ENCODE measurements at regions not wholly inside any gene's neighbourhood (a gene's known extent, or its start where the extent isn't known, plus 50 kb on each side); places are given as distances from the start of the nearest gene placed in this dataset.

DNA sequence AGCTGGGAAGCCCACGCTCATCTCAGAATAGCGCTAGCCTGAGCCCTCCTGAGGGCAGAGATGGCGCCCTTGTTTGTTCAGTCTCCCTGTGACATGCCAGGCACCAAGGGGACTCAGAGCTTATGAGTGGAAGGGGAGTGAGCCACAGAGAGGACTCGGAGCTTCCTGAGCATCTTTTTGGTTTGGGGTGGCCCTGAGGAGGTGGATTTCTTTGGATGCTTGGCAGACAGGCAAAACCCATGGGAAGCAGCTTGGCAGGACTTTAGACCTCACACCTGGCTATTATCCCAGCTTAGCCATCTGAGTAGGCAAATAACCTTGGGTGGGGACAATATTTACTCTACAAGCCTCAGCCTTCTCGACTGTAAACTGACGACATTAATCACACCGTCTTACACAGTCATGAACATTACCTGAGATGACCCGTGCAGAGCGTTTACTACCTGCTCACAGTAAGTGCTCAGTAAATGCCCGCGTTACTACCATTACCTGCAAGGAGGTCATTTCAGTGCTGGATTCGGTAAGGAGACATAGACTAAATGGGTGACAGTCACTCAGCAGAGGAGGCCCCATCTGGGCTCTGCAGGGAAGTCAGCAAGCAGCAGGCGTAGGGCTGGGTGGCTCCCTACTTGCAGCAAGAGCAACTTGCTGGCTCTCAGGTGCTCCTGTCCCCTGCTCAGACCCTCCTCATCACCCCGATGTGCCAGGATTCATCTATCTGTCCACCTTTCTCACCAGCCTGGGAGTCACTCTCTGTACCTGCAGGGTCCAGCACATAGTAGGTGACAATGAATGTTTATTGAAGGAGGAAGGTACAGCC, 54.9 kb downstream of the KLHDC7A start:
- ATAC-seq (peak; percentile 96 to 98 (median 96)), FAIRE-seq (peak; percentile 56), DNase-seq (peak in 5 of 6 donors; percentile 52 to 79 (median 74))
- H3K27ac ChIP-seq, result no peak overlapping the region
- no peaks in the 10 kb centered on the region for H3K36me3 ChIP-seq
- no peak overlapping the region for H3K4me3 ChIP-seq
- TF ChIP-seq, protein P1, sequence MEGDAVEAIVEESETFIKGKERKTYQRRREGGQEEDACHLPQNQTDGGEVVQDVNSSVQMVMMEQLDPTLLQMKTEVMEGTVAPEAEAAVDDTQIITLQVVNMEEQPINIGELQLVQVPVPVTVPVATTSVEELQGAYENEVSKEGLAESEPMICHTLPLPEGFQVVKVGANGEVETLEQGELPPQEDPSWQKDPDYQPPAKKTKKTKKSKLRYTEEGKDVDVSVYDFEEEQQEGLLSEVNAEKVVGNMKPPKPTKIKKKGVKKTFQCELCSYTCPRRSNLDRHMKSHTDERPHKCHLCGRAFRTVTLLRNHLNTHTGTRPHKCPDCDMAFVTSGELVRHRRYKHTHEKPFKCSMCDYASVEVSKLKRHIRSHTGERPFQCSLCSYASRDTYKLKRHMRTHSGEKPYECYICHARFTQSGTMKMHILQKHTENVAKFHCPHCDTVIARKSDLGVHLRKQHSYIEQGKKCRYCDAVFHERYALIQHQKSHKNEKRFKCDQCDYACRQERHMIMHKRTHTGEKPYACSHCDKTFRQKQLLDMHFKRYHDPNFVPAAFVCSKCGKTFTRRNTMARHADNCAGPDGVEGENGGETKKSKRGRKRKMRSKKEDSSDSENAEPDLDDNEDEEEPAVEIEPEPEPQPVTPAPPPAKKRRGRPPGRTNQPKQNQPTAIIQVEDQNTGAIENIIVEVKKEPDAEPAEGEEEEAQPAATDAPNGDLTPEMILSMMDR (IDR thresholded peaks at IDR 0.05), result no peak
- H3K27me3 ChIP-seq, result no peaks in the 10 kb centered on the region
- intact Hi-C loops (cut with DNase I), result no loop called here
- peaks cover 0 to 7% (median 5%) of the 10 kb centered on the region in 3 donors for H3K4me1 ChIP-seq
- no peaks in the 10 kb centered on the region for H3K9me3 ChIP-seq
- WGBS, 2 donors, result 25 to 30% methylated on average over 14 of the region's 14 CpGs

DNA sequence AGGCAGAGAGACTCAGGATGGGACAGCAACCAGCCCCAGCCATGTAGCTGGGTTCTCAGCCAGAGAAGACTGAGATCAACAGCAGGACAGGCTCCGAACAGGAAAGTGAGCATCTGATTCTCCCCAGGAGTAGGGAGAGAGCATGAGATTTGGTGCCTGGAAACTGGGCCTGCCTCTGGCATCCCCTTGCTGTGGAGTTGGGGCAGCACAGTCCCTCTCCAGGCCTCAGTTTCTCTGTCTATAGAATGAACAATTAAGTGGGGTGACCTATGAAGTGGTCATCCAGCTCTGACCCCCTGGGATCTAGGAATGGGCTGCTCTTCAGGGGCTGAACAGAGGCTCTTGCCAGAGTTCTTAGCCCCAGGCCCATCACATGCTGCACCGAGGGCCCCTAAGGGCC, 55.6 kb downstream of the KLHDC7A start:
- no peaks in the 10 kb centered on the region for H3K27me3 ChIP-seq
- H3K4me1 ChIP-seq, result peaks cover 0 to 7% (median 5%) of the 10 kb centered on the region in 3 donors
- TF ChIP-seq, protein P1 (IDR thresholded peaks at IDR 0.05), result no peak
- no peak overlapping the region for H3K4me3 ChIP-seq
- intact Hi-C loops (cut with DNase I), result no loop called here
- H3K9me3 ChIP-seq, result no peaks in the 10 kb centered on the region
- FAIRE-seq (no peak), DNase-seq (peak in 2 of 6 donors; percentile 8 to 26), ATAC-seq (no peak)
- WGBS, 2 donors, result 85 to 86% methylated on average over 2 of the region's 2 CpGs
- H3K36me3 ChIP-seq, result no peaks in the 10 kb centered on the region
- no peak overlapping the region for H3K27ac ChIP-seq

DNA sequence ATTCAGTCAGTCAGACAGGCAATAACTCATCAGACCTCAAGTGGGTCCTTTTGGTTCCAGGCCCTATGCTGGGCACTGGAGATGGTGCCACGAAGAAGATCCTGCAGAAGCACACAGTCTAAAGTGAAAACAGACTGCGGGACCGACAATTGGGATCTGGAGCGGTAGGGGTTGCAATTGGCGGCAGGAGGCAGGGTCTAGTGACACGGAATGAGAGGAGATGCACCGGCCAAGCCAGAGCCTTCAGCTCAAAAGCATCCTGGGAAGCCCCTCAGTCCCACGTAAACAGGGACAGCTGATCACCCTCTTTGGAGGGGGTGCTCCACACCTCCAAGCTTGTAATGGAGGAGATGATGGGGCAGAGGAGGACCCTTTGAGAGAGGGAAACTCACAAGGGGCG, 56.2 kb downstream of the KLHDC7A start:
- Histone ChIP-seq H3K27ac (no peak overlapping the region), H3K9me3 (no peaks in the 10 kb centered on the region), H3K4me1 (peaks cover 0 to 7% (median 5%) of the 10 kb centered on the region in 3 donors), H3K36me3 (no peaks in the 10 kb centered on the region), H3K27me3 (no peaks in the 10 kb centered on the region), H3K4me3 (no peak overlapping the region)
- WGBS, 2 donors, result 94% methylated on average over 9 of the region's 9 CpGs
- DNase-seq (peak in 1 of 6 donors; percentile 23), FAIRE-seq (no peak), ATAC-seq (no peak)
- TF ChIP-seq, protein P1 (IDR thresholded peaks at IDR 0.05), result no peak
- intact Hi-C loops (cut with DNase I), result no loop called here

DNA sequence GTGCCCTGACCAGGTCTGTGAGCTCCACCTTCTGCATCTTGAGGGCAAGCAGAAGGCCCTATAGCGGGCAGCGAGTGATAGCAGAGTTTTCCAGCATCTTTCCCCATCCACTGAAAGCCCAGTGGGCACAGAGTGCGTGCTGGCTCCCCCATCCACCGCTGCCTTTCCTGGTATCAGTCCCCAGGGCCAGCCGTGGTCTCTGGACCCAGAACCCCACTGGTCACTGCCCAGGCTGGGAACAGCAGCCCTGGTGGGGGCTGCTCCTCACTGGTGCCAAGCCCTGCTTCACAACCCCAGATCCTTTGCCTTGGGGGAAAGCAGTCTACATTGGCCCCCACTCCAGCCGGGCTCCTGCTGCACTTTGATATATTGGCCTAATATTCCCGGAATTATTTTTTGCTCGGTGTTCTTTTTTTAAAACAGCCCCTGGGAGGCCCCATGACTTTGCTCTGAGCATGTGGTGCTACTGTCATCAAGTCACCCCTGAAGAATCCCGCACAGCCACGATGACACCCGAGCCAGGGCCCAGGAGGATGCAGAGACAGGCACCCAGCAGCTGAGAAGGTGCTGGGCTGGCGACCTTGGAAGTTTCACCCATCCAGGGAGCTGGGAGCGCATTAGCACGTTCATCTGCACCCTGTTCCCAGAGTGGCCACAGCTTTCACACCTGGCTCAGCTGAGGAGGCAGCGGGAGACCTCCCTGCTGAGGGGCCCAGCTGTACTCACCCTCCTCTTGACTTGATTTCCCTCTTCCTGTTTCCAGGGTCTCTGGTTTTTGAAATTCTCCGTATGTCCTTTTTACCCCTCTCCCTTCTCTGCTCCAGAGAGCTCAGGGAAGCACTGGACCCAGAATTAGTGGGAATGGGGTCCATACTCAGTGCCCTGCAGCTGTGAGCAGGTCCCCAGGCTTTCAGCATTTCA, 56.9 kb downstream of the KLHDC7A start:
- H3K9me3 ChIP-seq, result no peaks in the 10 kb centered on the region
- DNase-seq, result peak in 2 of 6 donors; percentile 4 to 47
- no peaks in the 10 kb centered on the region for H3K27me3 ChIP-seq
- peaks cover 0 to 7% (median 5%) of the 10 kb centered on the region in 3 donors for H3K4me1 ChIP-seq
- no peak for ATAC-seq
- H3K4me3 ChIP-seq, result no peak overlapping the region
- no peaks in the 10 kb centered on the region for H3K36me3 ChIP-seq
- TF ChIP-seq, protein P1 (IDR thresholded peaks at IDR 0.05), result no peak
- intact Hi-C loops (cut with DNase I), result no loop called here
- WGBS, 2 donors, result 85 to 87% methylated on average over 16 of the region's 16 CpGs
- H3K27ac ChIP-seq, result no peak overlapping the region
- no peak for FAIRE-seq
